IPS-20b (cell line): ENCODE measurements at regions not wholly inside any gene's neighbourhood (a gene's known extent, or its start where the extent isn't known, plus 50 kb on each side); places are given as distances from the start of the nearest gene placed in this dataset.

Experiments
- H3K27ac ChIP-seq: one replicate; pipeline ENCODE4 v1.5.1; 2013; ENCODE audit warnings: low read length
- H3K27me3 ChIP-seq: 2 replicates; pipeline ENCODE4 v1.6.1; 2013; ENCODE audit warnings: mild to moderate bottlenecking, low read length, inconsistent platforms; ENCODE audit not compliant: insufficient read depth
- H3K36me3 ChIP-seq: 2 replicates; pipeline ENCODE4 v1.6.1; 2013; ENCODE audit warnings: low read depth, mild to moderate bottlenecking, inconsistent platforms, low read length, moderate library complexity; ENCODE audit not compliant: insufficient read depth
- H3K4me1 ChIP-seq: 2 replicates; pipeline ENCODE4 v1.6.1; 2013; ENCODE audit warnings: mild to moderate bottlenecking, control low read depth, inconsistent platforms, low read length, moderate library complexity; ENCODE audit not compliant: insufficient read depth
- H3K4me3 ChIP-seq: 2 replicates; pipeline ENCODE4 v1.5.1; 2013; ENCODE audit warnings: mild to moderate bottlenecking, low read length, inconsistent platforms
- H3K9ac ChIP-seq: 2 replicates; pipeline ENCODE4 v1.6.1; 2013; ENCODE audit warnings: low read depth, mild to moderate bottlenecking, inconsistent platforms, low read length, moderate library complexity
- H3K9me3 ChIP-seq: 2 replicates; pipeline ENCODE4 v1.6.1; 2013; ENCODE audit warnings: mild to moderate bottlenecking, low read depth, low read length, inconsistent platforms; ENCODE audit not compliant: insufficient read depth

DNA sequence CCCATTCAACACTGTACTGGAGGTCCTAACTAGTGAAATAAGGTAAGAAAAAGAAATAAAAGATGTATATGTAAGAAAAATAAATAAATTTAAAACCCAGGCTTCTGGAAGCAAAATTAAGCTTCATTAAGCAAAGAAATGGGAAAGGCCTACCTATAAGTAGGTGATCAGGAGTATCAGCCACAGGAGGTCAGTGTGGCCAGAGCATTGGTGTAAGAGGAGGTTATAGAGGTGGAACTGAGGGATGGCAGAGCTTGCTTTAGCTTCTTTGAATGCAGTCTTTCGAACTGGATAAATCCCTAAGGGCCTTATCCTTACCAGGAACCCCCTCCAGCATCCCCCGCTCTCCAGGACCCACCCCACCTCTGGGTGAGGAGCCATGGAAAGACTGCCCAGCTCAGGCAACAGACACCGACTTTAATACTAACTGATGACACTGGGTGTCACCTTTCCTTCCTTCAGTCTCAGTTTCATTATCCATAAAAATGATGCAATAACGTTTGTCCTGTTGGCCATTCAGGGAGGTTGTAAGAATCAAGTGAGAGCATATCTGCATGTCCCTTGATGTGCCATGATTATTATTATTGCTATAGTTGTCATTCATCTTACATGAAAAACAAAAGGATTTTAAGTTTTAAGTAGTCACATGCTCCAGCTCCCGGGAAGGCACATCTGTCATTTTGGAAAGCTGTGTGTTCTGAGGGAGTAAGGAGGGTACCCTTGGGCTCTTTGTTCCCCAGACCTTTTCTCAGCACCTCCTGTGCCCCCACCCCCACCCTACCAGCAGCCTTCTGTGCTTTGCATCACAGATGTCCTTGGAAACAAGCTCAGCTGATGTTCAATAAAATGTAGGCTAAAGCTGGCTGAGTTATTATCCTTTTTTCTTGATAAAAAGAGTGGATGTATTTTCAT lies 50.8 kb upstream of the CTNNA1 start:
- no peak overlapping the region for H3K9ac ChIP-seq

DNA sequence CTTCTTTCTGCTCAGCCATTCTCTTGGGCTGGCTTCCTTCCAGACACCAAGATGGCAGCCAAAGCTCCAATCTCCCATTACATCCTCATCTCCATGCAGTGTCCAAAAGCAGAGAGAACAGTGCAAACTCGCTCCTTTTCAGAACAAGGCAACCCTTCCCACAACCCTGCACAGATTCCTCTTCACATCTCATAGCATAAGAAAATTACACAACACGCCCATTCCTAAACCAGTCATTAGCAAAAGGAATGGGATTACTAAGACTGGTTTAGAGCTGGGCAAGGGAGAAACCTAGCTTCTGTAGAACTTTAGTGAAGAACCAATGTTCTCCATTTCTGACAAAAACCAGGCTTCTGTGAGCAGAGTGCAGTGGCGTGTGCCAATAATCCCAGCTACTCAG lies 51.5 kb upstream of the CTNNA1 start:
- H3K4me3 ChIP-seq: no peak overlapping the region
- H3K9me3 ChIP-seq: no peaks in the 10 kb centered on the region
- no peak overlapping the region for H3K9ac ChIP-seq
- no peak overlapping the region for H3K27ac ChIP-seq
- H3K36me3 ChIP-seq: no peaks in the 10 kb centered on the region
- H3K4me1 ChIP-seq: no peaks in the 10 kb centered on the region; the same call in 1 of the 2 replicates
- H3K27me3 ChIP-seq: no peaks in the 10 kb centered on the region

More for the DNA sequence above, 50.8 kb upstream of the CTNNA1 start:
- Histone ChIP-seq H3K36me3 (no peaks in the 10 kb centered on the region), H3K27ac (no peak overlapping the region), H3K9me3 (no peaks in the 10 kb centered on the region), H3K27me3 (no peaks in the 10 kb centered on the region), H3K4me3 (no peak overlapping the region), H3K4me1 (peaks cover 6% of the 10 kb centered on the region; the same call in 1 of the 2 replicates)

DNA sequence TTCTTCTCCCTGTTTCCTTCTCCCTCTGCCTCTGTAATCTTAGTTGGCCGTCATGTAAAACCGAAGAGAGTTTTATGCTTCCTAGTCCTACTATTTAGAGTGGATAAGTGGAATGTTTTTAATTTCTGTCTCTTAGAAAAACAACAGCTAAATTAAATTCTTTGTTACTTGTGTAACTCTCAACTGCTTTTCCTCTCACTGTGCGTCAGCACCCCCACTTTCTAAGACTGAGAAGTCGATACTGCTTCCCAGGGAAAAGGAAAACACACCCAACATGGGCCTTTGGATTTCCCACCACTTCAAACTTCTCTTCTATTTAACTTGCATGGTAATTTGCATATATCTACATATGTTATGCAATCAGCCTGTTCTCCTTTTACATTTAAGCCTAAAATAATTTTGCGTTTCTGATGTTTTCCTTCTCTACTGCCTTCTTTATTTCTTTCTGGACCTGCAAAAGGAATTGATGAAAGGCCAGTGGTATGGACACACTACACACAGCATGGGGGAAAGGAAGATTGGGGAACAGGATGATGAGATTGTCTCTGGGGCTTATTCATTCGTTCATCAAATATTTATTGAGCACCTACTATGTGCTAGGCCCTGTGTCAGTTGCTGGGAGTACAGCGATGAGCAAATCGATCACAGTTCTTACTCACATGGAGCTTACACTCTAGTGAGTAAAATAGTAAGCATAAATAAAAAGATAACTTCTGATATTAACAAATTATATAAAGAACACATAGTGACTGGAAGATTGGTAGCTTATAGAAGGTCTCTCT lies 52.5 kb upstream of the CTNNA1 start:
- Histone ChIP-seq H3K4me1 (no peaks in the 10 kb centered on the region), H3K36me3 (no peaks in the 10 kb centered on the region), H3K4me3 (no peak overlapping the region), H3K9ac (no peak overlapping the region), H3K27me3 (no peaks in the 10 kb centered on the region), H3K27ac (no peak overlapping the region), H3K9me3 (no peaks in the 10 kb centered on the region)

DNA sequence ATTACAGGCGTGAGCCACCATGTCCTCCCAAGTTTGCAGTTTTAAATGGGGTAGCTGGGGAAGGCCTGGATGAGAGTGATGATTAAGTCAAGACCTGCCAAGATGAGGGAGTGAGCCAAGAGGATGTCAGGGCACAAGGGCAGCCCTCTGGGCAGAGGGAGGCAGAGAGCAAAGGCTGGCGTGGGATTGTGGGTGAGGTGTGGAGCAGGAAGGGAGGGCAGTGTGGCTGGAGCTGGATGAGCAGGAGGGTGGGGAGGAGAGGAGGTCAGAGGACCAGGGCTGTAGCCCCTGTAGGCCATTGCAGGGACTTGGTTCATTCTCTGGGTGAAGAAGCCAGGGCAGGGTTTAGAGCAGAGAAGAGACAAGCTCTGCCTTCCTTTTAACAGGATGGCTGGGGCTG lies 53.7 kb upstream of the CTNNA1 start:
- H3K9ac ChIP-seq: no peak overlapping the region
- H3K27ac ChIP-seq: no peak overlapping the region
- H3K36me3 ChIP-seq: no peaks in the 10 kb centered on the region
- H3K4me1 ChIP-seq: no peaks in the 10 kb centered on the region
- no peaks in the 10 kb centered on the region for H3K9me3 ChIP-seq
- H3K4me3 ChIP-seq: no peak overlapping the region
- no peaks in the 10 kb centered on the region for H3K27me3 ChIP-seq

DNA sequence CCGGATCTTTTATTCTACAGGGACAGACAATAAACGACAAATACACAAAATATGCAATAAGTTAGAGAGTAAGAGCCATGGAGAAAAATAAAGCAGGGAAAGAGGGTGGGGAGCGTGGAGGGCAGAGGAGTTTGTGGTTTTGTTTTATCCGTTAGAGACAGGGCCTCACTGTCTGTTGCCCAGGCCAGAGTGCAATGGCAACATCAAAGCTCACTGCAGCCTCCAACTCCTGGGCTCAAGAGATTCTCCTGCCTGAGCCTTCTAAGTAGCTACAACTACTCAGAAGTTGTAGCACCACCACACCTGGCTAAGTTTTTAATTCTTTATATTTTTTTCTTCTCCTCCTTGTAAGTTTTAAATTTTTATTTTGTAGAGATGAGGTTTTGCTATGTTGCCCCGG lies 54.5 kb upstream of the CTNNA1 start:
- H3K4me3 ChIP-seq: no peak overlapping the region
- no peak overlapping the region for H3K27ac ChIP-seq
- H3K36me3 ChIP-seq: no peaks in the 10 kb centered on the region
- H3K4me1 ChIP-seq: no peaks in the 10 kb centered on the region
- H3K9me3 ChIP-seq: no peaks in the 10 kb centered on the region
- no peak overlapping the region for H3K9ac ChIP-seq
- H3K27me3 ChIP-seq: no peaks in the 10 kb centered on the region

DNA sequence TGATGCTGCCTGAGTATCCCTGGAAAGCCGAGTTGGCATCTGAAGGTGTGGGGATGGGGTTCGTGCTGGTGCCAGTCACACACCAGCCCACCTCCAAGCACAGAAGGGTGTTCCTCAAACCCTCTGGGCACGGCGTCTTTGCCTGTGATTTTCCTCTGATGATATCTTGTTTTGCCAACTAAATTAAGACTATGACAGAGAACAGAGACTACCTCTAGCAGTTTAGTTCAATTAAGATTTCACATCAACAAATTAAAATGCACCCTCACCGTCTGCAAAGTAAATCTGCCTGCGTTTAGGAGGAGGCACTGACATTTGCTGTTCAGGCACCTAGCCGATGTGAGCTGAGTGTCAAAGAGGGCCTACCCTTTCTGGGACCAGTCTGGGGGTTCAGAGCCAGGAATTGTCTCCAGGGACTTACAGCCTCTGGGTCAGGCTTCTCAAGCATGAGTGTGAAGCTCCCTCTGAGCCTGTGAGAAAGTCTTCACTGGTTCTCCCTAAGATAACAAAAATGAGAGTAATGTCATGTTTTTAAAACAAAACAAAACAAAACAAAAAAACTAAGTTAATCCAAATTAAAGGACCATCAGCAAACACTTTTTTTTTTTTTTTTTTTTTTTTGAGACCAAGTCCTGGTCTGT lies 55.4 kb upstream of the CTNNA1 start:
- H3K27ac ChIP-seq: no peak overlapping the region
- H3K9me3 ChIP-seq: no peaks in the 10 kb centered on the region
- H3K27me3 ChIP-seq: no peaks in the 10 kb centered on the region
- H3K4me1 ChIP-seq: no peaks in the 10 kb centered on the region
- H3K9ac ChIP-seq: no peak overlapping the region
- H3K4me3 ChIP-seq: no peak overlapping the region
- no peaks in the 10 kb centered on the region for H3K36me3 ChIP-seq

DNA sequence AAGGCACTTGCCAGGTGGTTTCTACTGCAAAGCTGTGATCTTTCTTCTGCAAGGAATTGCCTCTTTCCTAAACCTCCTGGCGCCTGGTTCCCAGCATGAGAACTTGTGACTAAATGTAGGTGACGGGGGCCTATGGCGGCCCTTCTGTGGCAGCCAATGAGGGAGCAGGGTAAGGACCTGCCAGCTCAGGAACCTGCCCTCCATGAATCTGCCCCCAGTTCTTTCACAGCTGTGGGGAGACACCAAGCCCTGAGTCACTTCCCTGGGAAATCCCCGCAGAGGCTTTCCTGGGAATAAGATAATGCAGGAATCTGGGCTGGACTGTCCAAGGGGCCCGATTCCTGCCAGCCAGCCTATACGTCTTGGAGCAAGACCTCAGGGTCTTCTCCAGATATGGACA lies 56.7 kb upstream of the CTNNA1 start:
- H3K9ac ChIP-seq: no peak overlapping the region
- H3K27ac ChIP-seq: no peak overlapping the region
- no peaks in the 10 kb centered on the region for H3K4me1 ChIP-seq
- no peaks in the 10 kb centered on the region for H3K9me3 ChIP-seq
- no peaks in the 10 kb centered on the region for H3K36me3 ChIP-seq
- H3K27me3 ChIP-seq: no peaks in the 10 kb centered on the region
- no peak overlapping the region for H3K4me3 ChIP-seq

DNA sequence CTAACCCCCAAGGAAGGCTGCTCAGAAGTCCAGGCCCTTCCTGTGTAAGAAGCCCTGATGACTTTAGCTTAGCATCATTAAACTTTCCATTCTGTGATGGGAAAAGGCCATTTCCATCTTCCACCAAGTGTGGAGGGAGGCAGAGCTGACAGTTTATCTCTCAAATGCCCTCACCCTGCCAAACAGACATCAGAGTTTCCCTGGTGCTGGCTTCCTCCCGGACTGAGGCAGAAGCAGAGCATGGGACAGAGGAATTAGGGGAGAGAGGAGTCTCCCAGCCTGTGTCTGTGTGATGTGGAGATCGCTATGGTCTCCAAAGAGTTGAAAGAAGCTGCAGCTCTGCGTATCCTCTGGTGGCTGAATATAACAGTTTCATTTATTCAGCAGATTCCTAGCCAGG lies 57.4 kb upstream of the CTNNA1 start:
- Histone ChIP-seq H3K4me1 (no peaks in the 10 kb centered on the region), H3K27ac (no peak overlapping the region), H3K4me3 (no peak overlapping the region), H3K36me3 (no peaks in the 10 kb centered on the region), H3K9ac (no peak overlapping the region), H3K27me3 (no peaks in the 10 kb centered on the region), H3K9me3 (no peaks in the 10 kb centered on the region)

DNA sequence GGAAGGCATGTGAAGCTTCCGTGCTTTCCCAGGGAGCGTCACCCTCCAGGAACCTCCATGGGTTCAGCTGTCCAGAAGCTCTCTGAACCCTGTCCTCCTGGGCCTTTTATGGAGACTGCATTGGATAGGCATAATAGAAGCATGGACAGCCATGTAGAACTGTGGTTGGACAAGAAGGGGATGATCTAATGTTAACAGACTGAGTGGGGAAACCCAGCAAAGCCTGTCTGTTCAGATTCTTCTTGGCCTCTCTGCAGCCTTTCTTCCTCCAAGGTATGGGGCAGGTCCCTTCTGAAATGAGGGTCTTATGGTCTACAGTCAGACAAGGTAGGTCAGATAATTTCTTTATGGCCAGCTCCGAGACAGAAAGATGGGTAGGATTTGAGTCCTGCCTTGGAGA lies 59.1 kb upstream of the CTNNA1 start:
- Histone ChIP-seq H3K27me3 (no peaks in the 10 kb centered on the region), H3K9ac (no peak overlapping the region), H3K27ac (no peak overlapping the region), H3K9me3 (no peaks in the 10 kb centered on the region), H3K36me3 (no peaks in the 10 kb centered on the region), H3K4me1 (no peaks in the 10 kb centered on the region), H3K4me3 (no peak overlapping the region)

DNA sequence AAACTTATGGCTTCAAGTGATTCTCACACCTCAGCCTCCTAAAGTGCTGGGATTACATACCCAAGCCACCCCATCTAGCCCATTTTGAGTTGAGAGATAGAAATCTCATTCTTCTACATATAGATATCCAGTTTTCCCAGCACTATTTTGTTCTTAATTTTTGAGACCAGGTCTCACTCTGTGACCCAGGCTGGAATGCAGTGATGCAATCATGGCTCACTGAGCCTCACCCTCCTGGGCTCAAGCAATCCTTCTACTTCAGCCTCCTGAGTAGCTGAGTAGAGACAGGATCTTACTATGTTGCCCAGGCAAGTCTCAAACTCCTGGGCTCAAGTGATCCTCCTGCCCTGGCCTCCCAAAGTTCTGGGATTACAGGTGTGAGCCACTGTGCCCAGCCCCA lies 60.9 kb upstream of the CTNNA1 start:
- H3K27me3 ChIP-seq: no peaks in the 10 kb centered on the region
- no peaks in the 10 kb centered on the region for H3K4me1 ChIP-seq
- H3K27ac ChIP-seq: no peak overlapping the region
- no peaks in the 10 kb centered on the region for H3K9me3 ChIP-seq
- H3K4me3 ChIP-seq: no peak overlapping the region
- H3K36me3 ChIP-seq: no peaks in the 10 kb centered on the region
- no peak overlapping the region for H3K9ac ChIP-seq

DNA sequence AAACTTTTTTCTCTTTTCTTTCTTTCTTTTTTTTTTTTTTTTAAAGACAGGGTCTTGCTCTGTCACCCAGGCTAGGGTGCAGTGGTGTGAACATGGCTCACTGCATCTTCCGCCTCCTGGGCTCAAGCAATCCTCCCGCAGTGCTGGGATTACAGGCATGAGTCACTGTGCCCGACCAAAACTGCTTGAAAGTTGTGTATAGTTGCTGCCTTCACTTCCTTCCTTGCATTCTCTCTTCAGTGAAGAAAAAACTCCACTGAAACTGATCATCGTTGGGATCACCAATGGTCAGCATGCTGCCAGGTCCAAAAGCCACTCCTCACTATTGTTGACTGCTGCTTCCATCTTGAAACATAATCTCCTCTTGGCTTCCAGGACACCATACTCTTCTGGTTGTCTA lies 66.6 kb upstream of the CTNNA1 start:
- no peak overlapping the region for H3K27ac ChIP-seq
- no peak overlapping the region for H3K4me3 ChIP-seq
- no peaks in the 10 kb centered on the region for H3K36me3 ChIP-seq
- no peak overlapping the region for H3K9ac ChIP-seq
- no peaks in the 10 kb centered on the region for H3K27me3 ChIP-seq
- peaks cover 9% of the 10 kb centered on the region for H3K9me3 ChIP-seq
- H3K4me1 ChIP-seq: no peaks in the 10 kb centered on the region
